BE2C (cell line): ENCODE measurements at regions not wholly inside any gene's neighbourhood (a gene's known extent, or its start where the extent isn't known, plus 50 kb on each side); places are given as distances from the start of the nearest gene placed in this dataset.

Experiments
- DNase-seq: peaks from one replicate; pipeline ENCODE4 v3.0.0-alpha.2; 2020
- H3K27me3 ChIP-seq: fragments of 250-450 bp; sonication (Bioruptor Pico); 2 replicates; pipeline ENCODE4 v1.5.1; 2020; ENCODE audit warnings: mild to moderate bottlenecking
- H3K36me3 ChIP-seq: fragments of 250-450 bp; sonication (Bioruptor Pico); 2 replicates; pipeline ENCODE4 v1.5.1; 2020; ENCODE audit warnings: mild to moderate bottlenecking
- H3K4me1 ChIP-seq: fragments of 250-450 bp; sonication (Bioruptor Pico); 2 replicates; pipeline ENCODE4 v1.5.1; 2020
- H3K4me3 ChIP-seq: 2 replicates; pipeline ENCODE4 v1.5.1; 2011; ENCODE audit warnings: low read depth, low read length
- H3K9me3 ChIP-seq: fragments of 250-450 bp; sonication (Bioruptor Pico); 2 replicates; pipeline ENCODE4 v1.5.1; 2020
- TF ChIP-seq, protein P1 (sequence below): IDR thresholded peaks from 2 replicates; pipeline ENCODE4 v1.5.1; 2012; ENCODE audit warnings: mild to moderate bottlenecking, low read depth, low read length

GRCh38 chr16:66240088-66240487, 126.4 kb upstream of the CDH5 start:
- Histone ChIP-seq H3K4me3 (no peak overlapping the region), H3K36me3 (no peaks in the 10 kb centered on the region), H3K27me3 (no peaks in the 10 kb centered on the region; the same call in 1 of the 2 replicates), H3K4me1 (no peaks in the 10 kb centered on the region), H3K9me3 (no peaks in the 10 kb centered on the region; the same call in 1 of the 2 replicates)
- no peak for DNase-seq
- TF ChIP-seq, protein P1, sequence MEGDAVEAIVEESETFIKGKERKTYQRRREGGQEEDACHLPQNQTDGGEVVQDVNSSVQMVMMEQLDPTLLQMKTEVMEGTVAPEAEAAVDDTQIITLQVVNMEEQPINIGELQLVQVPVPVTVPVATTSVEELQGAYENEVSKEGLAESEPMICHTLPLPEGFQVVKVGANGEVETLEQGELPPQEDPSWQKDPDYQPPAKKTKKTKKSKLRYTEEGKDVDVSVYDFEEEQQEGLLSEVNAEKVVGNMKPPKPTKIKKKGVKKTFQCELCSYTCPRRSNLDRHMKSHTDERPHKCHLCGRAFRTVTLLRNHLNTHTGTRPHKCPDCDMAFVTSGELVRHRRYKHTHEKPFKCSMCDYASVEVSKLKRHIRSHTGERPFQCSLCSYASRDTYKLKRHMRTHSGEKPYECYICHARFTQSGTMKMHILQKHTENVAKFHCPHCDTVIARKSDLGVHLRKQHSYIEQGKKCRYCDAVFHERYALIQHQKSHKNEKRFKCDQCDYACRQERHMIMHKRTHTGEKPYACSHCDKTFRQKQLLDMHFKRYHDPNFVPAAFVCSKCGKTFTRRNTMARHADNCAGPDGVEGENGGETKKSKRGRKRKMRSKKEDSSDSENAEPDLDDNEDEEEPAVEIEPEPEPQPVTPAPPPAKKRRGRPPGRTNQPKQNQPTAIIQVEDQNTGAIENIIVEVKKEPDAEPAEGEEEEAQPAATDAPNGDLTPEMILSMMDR = no peak

GRCh38 chr16:66238696-66239095, 127.8 kb upstream of the CDH5 start:
- TF ChIP-seq, protein P1 = no peak
- H3K4me3 ChIP-seq = no peak overlapping the region
- H3K4me1 ChIP-seq = no peaks in the 10 kb centered on the region
- no peaks in the 10 kb centered on the region; the same call in 1 of the 2 replicates for H3K9me3 ChIP-seq
- DNase-seq = no peak
- no peaks in the 10 kb centered on the region for H3K36me3 ChIP-seq
- H3K27me3 ChIP-seq = no peaks in the 10 kb centered on the region; the same call in 1 of the 2 replicates

DNA sequence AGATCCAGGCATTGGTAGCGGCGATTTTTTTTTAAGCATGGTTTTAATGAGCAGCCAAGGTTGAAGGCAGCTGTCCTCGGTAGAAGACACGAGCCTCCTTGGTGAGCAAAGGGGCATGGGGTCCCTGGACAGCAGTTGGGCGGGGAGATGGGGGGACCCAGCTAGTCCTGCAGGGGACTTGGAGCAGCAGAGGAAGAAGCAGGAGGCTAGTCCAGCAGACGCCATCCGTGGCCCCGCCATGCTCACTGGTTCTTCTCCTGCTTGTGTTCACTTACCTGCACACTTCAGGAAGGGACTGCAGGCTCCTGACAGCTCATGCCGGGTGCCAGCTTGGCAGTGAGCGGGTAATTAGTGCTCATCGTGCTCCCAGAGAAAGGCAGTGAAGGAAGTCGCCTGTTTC, 130.2 kb upstream of the CDH5 start:
- DNase-seq = no peak

GRCh38 chr16:66231452-66232160, 134.9 kb upstream of the CDH5 start:
- H3K9me3 ChIP-seq = no peaks in the 10 kb centered on the region
- TF ChIP-seq, protein P1 = no peak
- no peaks in the 10 kb centered on the region for H3K36me3 ChIP-seq
- no peak overlapping the region for H3K4me3 ChIP-seq
- no peaks in the 10 kb centered on the region; the same call in 1 of the 2 replicates for H3K27me3 ChIP-seq
- no peaks in the 10 kb centered on the region for H3K4me1 ChIP-seq
- DNase-seq = no peak

More for the DNA sequence above, 130.2 kb upstream of the CDH5 start:
- H3K9me3 ChIP-seq = no peaks in the 10 kb centered on the region; the same call in 1 of the 2 replicates
- no peaks in the 10 kb centered on the region; the same call in 1 of the 2 replicates for H3K27me3 ChIP-seq
- no peaks in the 10 kb centered on the region for H3K36me3 ChIP-seq
- TF ChIP-seq, protein P1 = no peak
- H3K4me3 ChIP-seq = no peak overlapping the region
- H3K4me1 ChIP-seq = no peaks in the 10 kb centered on the region

GRCh38 chr16:66229651-66230050, 136.8 kb upstream of the CDH5 start:
- TF ChIP-seq, protein P1 = no peak
- Histone ChIP-seq H3K4me1 (no peaks in the 10 kb centered on the region), H3K27me3 (no peaks in the 10 kb centered on the region)

GRCh38 chr16:66228792-66229191, 137.7 kb upstream of the CDH5 start:
- TF ChIP-seq, protein P1 = no peak
- no peaks in the 10 kb centered on the region for H3K36me3 ChIP-seq
- no peaks in the 10 kb centered on the region for H3K9me3 ChIP-seq
- H3K4me1 ChIP-seq = no peaks in the 10 kb centered on the region
- DNase-seq = no peak
- no peak overlapping the region for H3K4me3 ChIP-seq
- no peaks in the 10 kb centered on the region for H3K27me3 ChIP-seq

More at GRCh38 chr16:66229651-66230050, 136.8 kb upstream of the CDH5 start:
- H3K4me3 ChIP-seq = no peak overlapping the region
- DNase-seq = no peak
- no peaks in the 10 kb centered on the region for H3K9me3 ChIP-seq
- no peaks in the 10 kb centered on the region for H3K36me3 ChIP-seq
